ENCODE measurements at regions not wholly inside any gene's neighbourhood (a gene's known extent, or its start where the extent isn't known, plus 50 kb on each side); places are given as distances from the start of the nearest gene placed in this dataset.
"Not testable (repeated sequence)": the region's sequence is repeated elsewhere in the genome, so short reads cannot be mapped to it uniquely, and the experiment has no call there.

- no peak overlapping the region for H3K9ac ChIP-seq (ENCODE audit: low read length)
Observed at GRCh38 chr13:111668451-111668850, 348.0 kb downstream of the TEX29 start.

GRCh38 chr13:111672198-111672597 lies 351.8 kb downstream of the TEX29 start:
- not testable (repeated sequence) for H3K27me3 ChIP-seq (ENCODE audit: low read length); H3K27ac ChIP-seq (ENCODE audit: low read depth, low read length); H3K4me3 ChIP-seq (ENCODE audit: insufficient read depth, low read length, poor library complexity, severe bottlenecking); H3K9me2 ChIP-seq (replicated peaks; ENCODE audit: insufficient read depth, low read length); H3K79me2 ChIP-seq (ENCODE audit: insufficient read depth, low read length); H3K36me3 ChIP-seq (ENCODE audit: low read length); H2AFZ ChIP-seq (ENCODE audit: low read depth, low read length, severe bottlenecking); H3F3A ChIP-seq (ENCODE audit: insufficient read depth); H3K9me3 ChIP-seq (ENCODE audit: insufficient read depth, low read length); H4K20me1 ChIP-seq (ENCODE audit: low read depth, low read length); H3K4me2 ChIP-seq (ENCODE audit: low read depth, low read length, poor library complexity, severe bottlenecking); H3K9ac ChIP-seq (ENCODE audit: low read length)

More at GRCh38 chr13:111668451-111668850, 348.0 kb downstream of the TEX29 start:
- Histone ChIP-seq H3K27ac (ENCODE audit: low read depth, low read length) (no peak overlapping the region), H4K20me1 (ENCODE audit: low read depth, low read length) (no peaks in the 10 kb centered on the region), H3K27me3 (ENCODE audit: low read length) (no peaks in the 10 kb centered on the region), H3F3A (ENCODE audit: insufficient read depth) (no peaks in the 10 kb centered on the region), H3K79me2 (ENCODE audit: insufficient read depth, low read length) (no peaks in the 10 kb centered on the region), H2AFZ (ENCODE audit: low read depth, low read length, severe bottlenecking) (no peak overlapping the region), H3K4me2 (ENCODE audit: low read depth, low read length, poor library complexity, severe bottlenecking) (no peak overlapping the region), H3K4me3 (ENCODE audit: insufficient read depth, low read length, poor library complexity, severe bottlenecking) (no peak overlapping the region), H3K9me2 (replicated peaks; ENCODE audit: insufficient read depth, low read length) (no peaks in the 10 kb centered on the region), H3K36me3 (ENCODE audit: low read length) (no peaks in the 10 kb centered on the region), H3K9me3 (ENCODE audit: insufficient read depth, low read length) (no peaks in the 10 kb centered on the region)
- TF ChIP-seq CTCF (IDR thresholded peaks at IDR 0.05; ENCODE audit: insufficient read depth, low read length, poor library complexity, severe bottlenecking) = no peak
- TF ChIP-seq EZH2phosphoT487 (conservative IDR thresholded peaks at IDR 0.05; ENCODE audit: low read length) = no peak

GRCh38 chr13:111678120-111678882 lies 357.9 kb downstream of the TEX29 start:
- not testable (repeated sequence) for H4K20me1 ChIP-seq (ENCODE audit: low read depth, low read length); H3K36me3 ChIP-seq (ENCODE audit: low read length); H3K9ac ChIP-seq (ENCODE audit: low read length); H3K9me3 ChIP-seq (ENCODE audit: insufficient read depth, low read length); H3K27ac ChIP-seq (ENCODE audit: low read depth, low read length); H2AFZ ChIP-seq (ENCODE audit: low read depth, low read length, severe bottlenecking); H3K9me2 ChIP-seq (replicated peaks; ENCODE audit: insufficient read depth, low read length); H3K4me3 ChIP-seq (ENCODE audit: insufficient read depth, low read length, poor library complexity, severe bottlenecking); H3F3A ChIP-seq (ENCODE audit: insufficient read depth); H3K4me2 ChIP-seq (ENCODE audit: low read depth, low read length, poor library complexity, severe bottlenecking); H3K27me3 ChIP-seq (ENCODE audit: low read length); H3K79me2 ChIP-seq (ENCODE audit: insufficient read depth, low read length)

GRCh38 chr13:111679645-111680044 lies 359.2 kb downstream of the TEX29 start:
- H3K9ac ChIP-seq (ENCODE audit: low read length); H3K9me3 ChIP-seq (ENCODE audit: insufficient read depth, low read length); H3K79me2 ChIP-seq (ENCODE audit: insufficient read depth, low read length); H3K27me3 ChIP-seq (ENCODE audit: low read length); H3F3A ChIP-seq (ENCODE audit: insufficient read depth); H3K36me3 ChIP-seq (ENCODE audit: low read length); H4K20me1 ChIP-seq (ENCODE audit: low read depth, low read length); H3K4me2 ChIP-seq (ENCODE audit: low read depth, low read length, poor library complexity, severe bottlenecking); H3K27ac ChIP-seq (ENCODE audit: low read depth, low read length); H3K9me2 ChIP-seq (replicated peaks; ENCODE audit: insufficient read depth, low read length); H3K4me3 ChIP-seq (ENCODE audit: insufficient read depth, low read length, poor library complexity, severe bottlenecking); H2AFZ ChIP-seq (ENCODE audit: low read depth, low read length, severe bottlenecking): not testable (repeated sequence)

- not testable (repeated sequence) for H3K27me3 ChIP-seq (ENCODE audit: low read length); H3F3A ChIP-seq (ENCODE audit: insufficient read depth); H3K27ac ChIP-seq (ENCODE audit: low read depth, low read length)
Observed at GRCh38 chr13:111680100-111680499, 359.7 kb downstream of the TEX29 start.

GRCh38 chr13:111692028-111692427 lies 371.6 kb downstream of the TEX29 start:
- H3K9ac ChIP-seq (ENCODE audit: low read length); H3F3A ChIP-seq (ENCODE audit: insufficient read depth); H3K79me2 ChIP-seq (ENCODE audit: insufficient read depth, low read length); H3K36me3 ChIP-seq (ENCODE audit: low read length); H2AFZ ChIP-seq (ENCODE audit: low read depth, low read length, severe bottlenecking); H3K9me2 ChIP-seq (replicated peaks; ENCODE audit: insufficient read depth, low read length); H3K9me3 ChIP-seq (ENCODE audit: insufficient read depth, low read length); H3K4me3 ChIP-seq (ENCODE audit: insufficient read depth, low read length, poor library complexity, severe bottlenecking); H3K27ac ChIP-seq (ENCODE audit: low read depth, low read length); H3K4me2 ChIP-seq (ENCODE audit: low read depth, low read length, poor library complexity, severe bottlenecking); H3K27me3 ChIP-seq (ENCODE audit: low read length); H4K20me1 ChIP-seq (ENCODE audit: low read depth, low read length): not testable (repeated sequence)

More at GRCh38 chr13:111680100-111680499, 359.7 kb downstream of the TEX29 start:
- H2AFZ ChIP-seq (ENCODE audit: low read depth, low read length, severe bottlenecking); H4K20me1 ChIP-seq (ENCODE audit: low read depth, low read length); H3K9me2 ChIP-seq (replicated peaks; ENCODE audit: insufficient read depth, low read length); H3K79me2 ChIP-seq (ENCODE audit: insufficient read depth, low read length); H3K9me3 ChIP-seq (ENCODE audit: insufficient read depth, low read length); H3K4me3 ChIP-seq (ENCODE audit: insufficient read depth, low read length, poor library complexity, severe bottlenecking); H3K4me2 ChIP-seq (ENCODE audit: low read depth, low read length, poor library complexity, severe bottlenecking); H3K36me3 ChIP-seq (ENCODE audit: low read length); H3K9ac ChIP-seq (ENCODE audit: low read length): not testable (repeated sequence)

GRCh38 chr13:111696121-111696520 lies 370.8 kb upstream of the SOX1 start:
- not testable (repeated sequence) for H3K27ac ChIP-seq (ENCODE audit: low read depth, low read length); H3K9ac ChIP-seq (ENCODE audit: low read length); H4K20me1 ChIP-seq (ENCODE audit: low read depth, low read length); H2AFZ ChIP-seq (ENCODE audit: low read depth, low read length, severe bottlenecking); H3K79me2 ChIP-seq (ENCODE audit: insufficient read depth, low read length); H3K4me3 ChIP-seq (ENCODE audit: insufficient read depth, low read length, poor library complexity, severe bottlenecking); H3F3A ChIP-seq (ENCODE audit: insufficient read depth); H3K27me3 ChIP-seq (ENCODE audit: low read length); H3K36me3 ChIP-seq (ENCODE audit: low read length); H3K9me2 ChIP-seq (replicated peaks; ENCODE audit: insufficient read depth, low read length); H3K4me2 ChIP-seq (ENCODE audit: low read depth, low read length, poor library complexity, severe bottlenecking); H3K9me3 ChIP-seq (ENCODE audit: insufficient read depth, low read length)
